Naive B cell (primary cell): ENCODE measurements at regions not wholly inside any gene's neighbourhood (a gene's known extent, or its start where the extent isn't known, plus 50 kb on each side); places are given as distances from the start of the nearest gene placed in this dataset.
"Not testable (repeated sequence)": the region's sequence is repeated elsewhere in the genome, so short reads cannot be mapped to it uniquely, and the experiment has no call there.

Experiments
- ATAC-seq, 2 donors: fragments of 150-1000 bp; cut with Tn5 transposase; 2 replicates each; pipeline ENCODE4 v1.10.0; 2021; ENCODE audit warnings: low read depth in 2 of 2, mild to moderate bottlenecking in 2 of 2, moderate library complexity in 2 of 2
- DNase-seq: peaks from one replicate; pipeline ENCODE4 v3.0.0; 2022
- H3K27ac Mint-ChIP-seq, 6 donors: one replicate each; pipeline ENCODE4 v1.8.0; 2020 to 2022; ENCODE audit warnings: mild to moderate bottlenecking in 6 of 6, mixed read lengths in 6 of 6, moderate library complexity in 5 of 6, inconsistent platforms in 2 of 6
- H3K27me3 Mint-ChIP-seq, 3 donors: one replicate each; pipeline ENCODE4 v1.8.0; 2021 to 2022; ENCODE audit warnings: mixed read lengths in 3 of 3, mild to moderate bottlenecking in 1 of 3
- H3K36me3 Mint-ChIP-seq, 2 donors: one replicate each; pipeline ENCODE4 v1.8.0; 2020 to 2022; ENCODE audit warnings: mixed read lengths in 2 of 2, inconsistent platforms in 1 of 2, mild to moderate bottlenecking in 1 of 2
- H3K4me1 Mint-ChIP-seq, 3 donors: one replicate each; pipeline ENCODE4 v1.8.0; 2020 to 2022; ENCODE audit warnings: mixed read lengths in 3 of 3, inconsistent platforms in 1 of 3, mild to moderate bottlenecking in 1 of 3, moderate library complexity in 1 of 3
- H3K4me3 Mint-ChIP-seq, 8 donors: one replicate each; pipeline ENCODE4 v1.8.0; 2020 to 2022; ENCODE audit warnings: mild to moderate bottlenecking in 8 of 8, mixed read lengths in 8 of 8, moderate library complexity in 8 of 8, inconsistent platforms in 2 of 8
- H3K9me3 Mint-ChIP-seq, 7 donors: one replicate each; pipeline ENCODE4 v1.8.0; 2020 to 2022; ENCODE audit warnings: mixed read lengths in 7 of 7, mild to moderate bottlenecking in 5 of 7, inconsistent platforms in 2 of 7, moderate library complexity in 1 of 7

- no peak overlapping the region for H3K27ac Mint-ChIP-seq
- ATAC-seq: no peak
- H3K9me3 Mint-ChIP-seq: peaks cover 0 to 3% (median 0%) of the 10 kb centered on the region in 7 donors
Observed at GRCh38 chr1:230487773-230488428, 61.8 kb upstream of the PGBD5 start.

GRCh38 chr1:230476622-230477003 lies 50.5 kb upstream of the PGBD5 start:
- peaks cover 39 to 75% (median 73%) of the 10 kb centered on the region in 3 donors for H3K27me3 Mint-ChIP-seq

More at GRCh38 chr1:230487773-230488428, 61.8 kb upstream of the PGBD5 start:
- Mint-ChIP-seq H3K27me3 (peaks cover 31 to 65% (median 59%) of the 10 kb centered on the region in 3 donors), H3K36me3 (no peaks in the 10 kb centered on the region), H3K4me1 (no peaks in the 10 kb centered on the region), H3K4me3 (peak overlapping the region in 1 of 8 donors; percentile 57)
- no peak for DNase-seq

GRCh38 chr1:230475856-230476621 lies 49.9 kb upstream of the PGBD5 start:
- H3K36me3 Mint-ChIP-seq: peaks cover 0 to 18% of the 10 kb centered on the region in 2 donors
- H3K9me3 Mint-ChIP-seq: peaks cover 0 to 39% (median 17%) of the 10 kb centered on the region in 7 donors
- peaks cover 39 to 69% (median 67%) of the 10 kb centered on the region in 3 donors for H3K27me3 Mint-ChIP-seq
- DNase-seq, H3K4me3 Mint-ChIP-seq, H3K4me1 Mint-ChIP-seq, H3K27ac Mint-ChIP-seq, ATAC-seq: not testable (repeated sequence)

More at GRCh38 chr1:230476622-230477003, 50.5 kb upstream of the PGBD5 start:
- no peak for ATAC-seq
- H3K4me1 Mint-ChIP-seq: no peaks in the 10 kb centered on the region
- H3K4me3 Mint-ChIP-seq: no peak overlapping the region
- DNase-seq: no peak
- peaks cover 0 to 33% (median 13%) of the 10 kb centered on the region in 7 donors for H3K9me3 Mint-ChIP-seq
- peaks cover 0 to 18% of the 10 kb centered on the region in 2 donors for H3K36me3 Mint-ChIP-seq
- no peak overlapping the region for H3K27ac Mint-ChIP-seq
